H9 (cell line): ENCODE measurements at regions not wholly inside any gene's neighbourhood (a gene's known extent, or its start where the extent isn't known, plus 50 kb on each side); places are given as distances from the start of the nearest gene placed in this dataset.

Experiments
- DNase-seq: peaks from one replicate; pipeline ENCODE4 v3.0.0-alpha.2; 2017
- H2AFZ ChIP-seq: one replicate; pipeline ENCODE4 v1.6.1; 2013; ENCODE audit warnings: mild to moderate bottlenecking, low read length, control low read depth, moderate library complexity
- H2AK5ac ChIP-seq: 2 replicates; pipeline ENCODE4 v1.6.1; 2013; ENCODE audit warnings: low read length, control low read depth, mixed read lengths; ENCODE audit not compliant: insufficient read length
- H2BK120ac ChIP-seq: one replicate; pipeline ENCODE4 v1.6.1; 2013; ENCODE audit warnings: low read depth, mild to moderate bottlenecking, low read length, control low read depth, inconsistent platforms; ENCODE audit not compliant: poor library complexity, severe bottlenecking
- H2BK12ac ChIP-seq: 2 replicates; pipeline ENCODE4 v1.6.1; 2013; ENCODE audit warnings: low read length, control low read depth, mixed read lengths, low read depth; ENCODE audit not compliant: insufficient read length
- H2BK15ac ChIP-seq: 2 replicates; pipeline ENCODE4 v1.6.1; 2013; ENCODE audit warnings: low read depth, low read length, control low read depth
- H2BK20ac ChIP-seq: one replicate; pipeline ENCODE4 v1.6.1; 2013; ENCODE audit warnings: low read depth, mild to moderate bottlenecking, low read length, control low read depth, inconsistent platforms; ENCODE audit not compliant: poor library complexity, severe bottlenecking
- H2BK5ac ChIP-seq: 2 replicates; pipeline ENCODE4 v1.6.1; 2013; ENCODE audit warnings: low read length, control low read depth, mixed read lengths; ENCODE audit not compliant: insufficient read length
- H3K14ac ChIP-seq: 2 replicates; pipeline ENCODE4 v1.6.1; 2013; ENCODE audit warnings: low read length, control low read depth; ENCODE audit not compliant: insufficient read depth
- H3K18ac ChIP-seq: 2 replicates; pipeline ENCODE4 v1.6.1; 2013; ENCODE audit warnings: low read depth, mild to moderate bottlenecking, mixed read lengths, low read length, control low read depth; ENCODE audit not compliant: insufficient read length
- H3K23ac ChIP-seq: 2 replicates; pipeline ENCODE4 v1.6.1; 2013; ENCODE audit warnings: low read length, control low read depth, mixed read lengths, low read depth; ENCODE audit not compliant: insufficient read length
- H3K23me2 ChIP-seq: 2 replicates; pipeline ENCODE4 v1.6.1; 2013; ENCODE audit warnings: low read depth, mild to moderate bottlenecking, mixed read lengths, low read length, control low read depth; ENCODE audit not compliant: insufficient read length, poor library complexity, severe bottlenecking
- H3K27ac ChIP-seq: 2 replicates; pipeline ENCODE4 v1.5.1; 2013; ENCODE audit warnings: low read length, control low read depth, mixed read lengths, low read depth; ENCODE audit not compliant: insufficient read length
- H3K27me3 ChIP-seq: 2 replicates; pipeline ENCODE4 v1.6.1; 2013; ENCODE audit warnings: low read length, control low read depth, inconsistent platforms; ENCODE audit not compliant: insufficient read depth
- H3K4ac ChIP-seq: 2 replicates; pipeline ENCODE4 v1.6.1; 2013; ENCODE audit warnings: low read depth, mild to moderate bottlenecking, control low read depth, inconsistent platforms, low read length, moderate library complexity
- H3K4me1 ChIP-seq: 2 replicates; pipeline ENCODE4 v1.6.1; 2013; ENCODE audit warnings: low read length, control low read depth, inconsistent platforms; ENCODE audit not compliant: insufficient read depth
- H3K4me2 ChIP-seq: 2 replicates; pipeline ENCODE4 v1.6.1; 2013; ENCODE audit warnings: low read length, control low read depth, mixed read lengths; ENCODE audit not compliant: insufficient read length, insufficient read depth
- H3K56ac ChIP-seq: 2 replicates; pipeline ENCODE4 v1.6.1; 2013; ENCODE audit warnings: low read depth, mild to moderate bottlenecking, mixed read lengths, low read length, control low read depth; ENCODE audit not compliant: insufficient read length
- H3K79me1 ChIP-seq: 2 replicates; pipeline ENCODE4 v1.6.1; 2013; ENCODE audit warnings: low read depth, mild to moderate bottlenecking, moderate library complexity, low read length, control low read depth, inconsistent platforms; ENCODE audit not compliant: insufficient read depth, poor library complexity, severe bottlenecking
- H3K79me2 ChIP-seq: 2 replicates; pipeline ENCODE4 v1.6.1; 2013; ENCODE audit warnings: low read length, control low read depth, inconsistent platforms; ENCODE audit not compliant: insufficient read depth
- H3K9ac ChIP-seq: 2 replicates; pipeline ENCODE4 v1.6.1; 2013; ENCODE audit warnings: low read length, control low read depth, mixed read lengths; ENCODE audit not compliant: insufficient read length; ENCODE audit errors: extremely low read depth
- H3K9me3 ChIP-seq: one replicate; pipeline ENCODE4 v1.6.1; 2013; ENCODE audit warnings: low read depth, low read length, inconsistent platforms; ENCODE audit not compliant: control insufficient read depth
- H3T11ph ChIP-seq: one replicate; pipeline ENCODE4 v1.6.1; 2013; ENCODE audit warnings: mild to moderate bottlenecking, low read length, control low read depth, inconsistent platforms
- H4K20me1 ChIP-seq: one replicate; pipeline ENCODE4 v1.6.1; 2013; ENCODE audit not compliant: control insufficient read depth, insufficient read length, insufficient read depth
- H4K5ac ChIP-seq: 2 replicates; pipeline ENCODE4 v1.6.1; 2013; ENCODE audit warnings: low read depth, mild to moderate bottlenecking, mixed read lengths, low read length, control low read depth; ENCODE audit not compliant: insufficient read length
- H4K8ac ChIP-seq: replicated peaks from 2 replicates; pipeline ENCODE4 v1.6.1; 2013; ENCODE audit warnings: low read length, control low read depth, mixed read lengths, low read depth; ENCODE audit not compliant: insufficient read length
- H4K91ac ChIP-seq: 2 replicates; pipeline ENCODE4 v1.6.1; 2013; ENCODE audit warnings: low read depth, mild to moderate bottlenecking, moderate library complexity, mixed read lengths, low read length, control low read depth; ENCODE audit not compliant: insufficient read length
- H3K27ac Mint-ChIP-seq, 3 experiments: 2 replicates in 2 of 3; 3 replicates in 1 of 3; pipeline ENCODE4 v1.8.0; 2020 to 2021; ENCODE audit warnings: mixed read lengths in 3 of 3, mild to moderate bottlenecking in 1 of 3, moderate library complexity in 1 of 3
- H3K27me3 Mint-ChIP-seq: 2 replicates; pipeline ENCODE4 v1.8.0; 2021; ENCODE audit warnings: low read depth, mild to moderate bottlenecking, moderate library complexity, mixed read lengths
- H3K36me3 Mint-ChIP-seq, 3 experiments: 2 replicates in 2 of 3; 3 replicates in 1 of 3; pipeline ENCODE4 v1.8.0; 2020 to 2021; ENCODE audit warnings: low read depth in 3 of 3, mixed read lengths in 3 of 3; ENCODE audit not compliant: insufficient read depth in 1 of 3
- H3K4me1 Mint-ChIP-seq, 2 experiments: 2 replicates each; pipeline ENCODE4 v1.8.0; 2020; ENCODE audit warnings: mixed read lengths in 2 of 2
- H3K4me3 Mint-ChIP-seq, 2 experiments: 2 replicates in 1 of 2; 3 replicates in 1 of 2; pipeline ENCODE4 v1.8.0; 2020 to 2021; ENCODE audit warnings: mild to moderate bottlenecking in 2 of 2, mixed read lengths in 2 of 2, moderate library complexity in 1 of 2
- H3K9me3 Mint-ChIP-seq, 2 experiments: 2 replicates in 1 of 2; 3 replicates in 1 of 2; pipeline ENCODE4 v1.8.0; 2020; ENCODE audit warnings: mild to moderate bottlenecking in 2 of 2, mixed read lengths in 2 of 2, moderate library complexity in 1 of 2
- CTCF ChIP-seq: fragments of 200-600 bp; sonication (generic); conservative IDR thresholded peaks from 3 replicates; pipeline ENCODE4 v1.8.0; 2021; ENCODE audit warnings: antibody characterized with exemption, mild to moderate bottlenecking
- WGBS: extraction: QIAGEN DNeasy Blood & Tissue Kit; methylation state at CpG from one replicate; pipeline ENCODE4 v1.1.7; 2013; ENCODE audit warnings: missing lambda C conversion rate, low lambda C conversion rate, mixed read lengths; ENCODE audit not compliant: insufficient read length; ENCODE audit errors: extremely low coverage; 5-methylcytosine and 5-hydroxymethylcytosine counted together

- H3K36me3 Mint-ChIP-seq: no peaks in the 10 kb centered on the region
- WGBS: no CpG with 5 or more reads among the region's 1 CpG
Observed at GRCh38 chr4:160296476-160296875, 1193.6 kb downstream of the RAPGEF2 start.

More at GRCh38 chr4:160296476-160296875, 1193.6 kb downstream of the RAPGEF2 start:
- Histone ChIP-seq H3K14ac (no peak overlapping the region), H3K27me3 (no peaks in the 10 kb centered on the region), H3K79me1 (no peaks in the 10 kb centered on the region), H4K8ac (no peak overlapping the region), H4K5ac (no peak overlapping the region), H3K4me1 (no peaks in the 10 kb centered on the region), H2BK120ac (no peak overlapping the region), H3K9ac (no peak overlapping the region), H4K20me1 (no peaks in the 10 kb centered on the region), H2BK5ac (no peak overlapping the region), H3K27ac (no peak overlapping the region), H3K23ac (no peak overlapping the region), H3K23me2 (no peaks in the 10 kb centered on the region), H2BK15ac (no peak overlapping the region), H3K79me2 (no peaks in the 10 kb centered on the region), H3K18ac (no peak overlapping the region), H3K56ac (no peak overlapping the region), H2BK20ac (no peak overlapping the region), H3K4ac (no peak overlapping the region), H3K4me2 (no peak overlapping the region), H3K9me3 (no peaks in the 10 kb centered on the region), H4K91ac (no peak overlapping the region), H2BK12ac (no peak overlapping the region), H3T11ph (no peak overlapping the region), H2AK5ac (no peak overlapping the region), H2AFZ (no peak overlapping the region)
- Mint-ChIP-seq H3K27me3 (no peaks in the 10 kb centered on the region), H3K27ac (no peak overlapping the region), H3K4me1 (no peaks in the 10 kb centered on the region), H3K4me3 (no peak overlapping the region), H3K9me3 (no peaks in the 10 kb centered on the region)
- no peak for TF ChIP-seq CTCF
- no peak for DNase-seq
